Caco-2 (cell line): ENCODE measurements at regions not wholly inside any gene's neighbourhood (a gene's known extent, or its start where the extent isn't known, plus 50 kb on each side); places are given as distances from the start of the nearest gene placed in this dataset.
"Not testable (repeated sequence)": the region's sequence is repeated elsewhere in the genome, so short reads cannot be mapped to it uniquely, and the experiment has no call there.

Experiments used
- BruUV-seq: library from RNA; stranded (reverse); fragments of 400-500 nt; replicated peaks from 2 replicates; lab custom pipeline; 2021; lab: Mats Ljungman, UMichigan
- CTCF ChIA-PET: fragments of 300-600 bp; sonication (Branson Sonifier 250); formaldehyde crosslinking; loops from one replicate; lab custom pipeline; 2022; ENCODE audit warnings: antibody characterized with exemption; lab: Charles Lee
- POLR2A ChIA-PET: fragments of 300-600 bp; sonication (Branson Sonifier 250); formaldehyde crosslinking; loops from one replicate; lab custom pipeline; 2022; ENCODE audit warnings: antibody characterized with exemption; lab: Charles Lee
- DNase-seq, 2 experiments: peaks; one replicate each; pipeline versions ENCODE4 v3.0.0 to v3.0.0-alpha.2; 2020 to 2022
- H3K27me3 ChIP-seq: replicated peaks from 2 replicates; pipeline ENCODE4 v1.6.0; 2011; ENCODE audit warnings: low read length; ENCODE audit not compliant: control insufficient read depth, insufficient read depth
- H3K36me3 ChIP-seq: 2 replicates; pipeline ENCODE4 v1.5.1; 2011; ENCODE audit warnings: low read length; ENCODE audit not compliant: control insufficient read depth, insufficient read depth
- H3K4me1 ChIP-seq: fragments of 250-450 bp; sonication (Bioruptor Pico); 2 replicates; pipeline ENCODE4 v1.5.1; 2020; ENCODE audit warnings: mild to moderate bottlenecking
- H3K4me3 ChIP-seq: 2 replicates; pipeline ENCODE4 v1.5.1; 2011; ENCODE audit warnings: low read depth, mild to moderate bottlenecking, control low read depth, low read length
- H3K9me3 ChIP-seq: fragments of 250-450 bp; sonication (Bioruptor Pico); 2 replicates; pipeline ENCODE4 v1.5.1; 2020; ENCODE audit warnings: mild to moderate bottlenecking, moderate library complexity
- H3K27ac Mint-ChIP-seq: one replicate; pipeline ENCODE4 v1.8.0; 2022; ENCODE audit warnings: mixed read lengths; ENCODE audit not compliant: unreplicated experiment
- H3K27me3 Mint-ChIP-seq: one replicate; pipeline ENCODE4 v1.8.0; 2022; ENCODE audit warnings: mixed read lengths; ENCODE audit not compliant: insufficient read depth, unreplicated experiment
- H3K36me3 Mint-ChIP-seq: one replicate; pipeline ENCODE4 v1.8.0; 2022; ENCODE audit warnings: mild to moderate bottlenecking, mixed read lengths; ENCODE audit not compliant: insufficient read depth, unreplicated experiment
- H3K4me1 Mint-ChIP-seq: one replicate; pipeline ENCODE4 v1.8.0; 2022; ENCODE audit warnings: low read depth, mixed read lengths; ENCODE audit not compliant: unreplicated experiment
- H3K4me3 Mint-ChIP-seq: one replicate; pipeline ENCODE4 v1.8.0; 2022; ENCODE audit warnings: mild to moderate bottlenecking, moderate library complexity, mixed read lengths; ENCODE audit not compliant: unreplicated experiment
- H3K9me3 Mint-ChIP-seq: one replicate; pipeline ENCODE4 v1.8.0; 2022; ENCODE audit warnings: mixed read lengths; ENCODE audit not compliant: unreplicated experiment
- CTCF ChIP-seq, 2 experiments: fragments of 200-600 bp in 1 of 2; IDR thresholded peaks; 1 replicate in 1 of 2; 2 replicates in 1 of 2; pipeline versions ENCODE4 v1.5.1 to v1.8.0; 2011 to 2022; ENCODE audit warnings: antibody characterized with exemption in 1 of 2, control low read depth in 1 of 2, inconsistent platforms in 1 of 2, low read depth in 1 of 2, low read length in 1 of 2, mild to moderate bottlenecking in 1 of 2, moderate library complexity in 1 of 2; ENCODE audit not compliant: insufficient read depth in 1 of 2, severe bottlenecking in 1 of 2, unreplicated experiment in 1 of 2
- intact Hi-C: fragments of 100-400 bp; cut with micrococcal nuclease; formaldehyde crosslinking; loops from one replicate; pipeline ENCODE4 v1.10.0; 2022; ENCODE audit not compliant: unreplicated experiment

- intact Hi-C loops = loop anchor here (5.0 kb wide), 1 partner anchor 97 kb away; no protein-coding TSS in a partner anchor
- no peak for DNase-seq
Measured at GRCh38 chr6:78533876-78534275, 333.5 kb upstream of the IRAK1BP1 start.

DNA sequence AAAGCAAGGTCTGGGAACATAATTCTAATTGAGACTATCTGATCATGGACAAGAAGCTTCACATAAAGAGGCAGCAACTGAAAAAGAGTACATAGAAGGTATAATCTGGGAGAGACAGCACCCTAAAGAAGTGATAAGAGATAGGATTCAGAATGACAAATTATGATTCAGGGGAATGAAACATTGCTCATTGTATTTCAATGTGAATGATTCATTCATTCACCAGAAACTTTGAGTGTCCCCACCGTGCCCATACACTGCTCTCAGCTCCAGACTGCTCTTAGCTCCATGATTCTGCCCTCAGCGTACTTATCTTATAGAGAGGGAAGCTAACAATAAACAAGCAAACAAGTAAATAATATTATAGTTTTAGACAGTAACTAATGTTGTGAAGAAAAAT, 329.3 kb upstream of the IRAK1BP1 start:
- ChIA-PET CTCF (no interaction called here), POLR2A (no interaction called here)
- Histone ChIP-seq H3K9me3 (no peaks in the 10 kb centered on the region), H3K4me3 (no peak overlapping the region), H3K4me1 (no peaks in the 10 kb centered on the region), H3K27me3 (no peaks in the 10 kb centered on the region), H3K36me3 (no peaks in the 10 kb centered on the region)
- Mint-ChIP-seq H3K27ac (no peak overlapping the region), H3K36me3 (no peaks in the 10 kb centered on the region), H3K9me3 (no peaks in the 10 kb centered on the region), H3K4me1 (no peaks in the 10 kb centered on the region), H3K27me3 (no peaks in the 10 kb centered on the region), H3K4me3 (no peak overlapping the region)
- BruUV-seq = no TSS peak
- intact Hi-C loops = no loop called here
- TF ChIP-seq CTCF (IDR thresholded peaks at IDR 0.05; ENCODE audit: insufficient read depth in 1 of 2, low read depth in 1 of 2, low read length in 1 of 2, severe bottlenecking in 1 of 2, unreplicated experiment in 1 of 2) = no peak
- no peak for DNase-seq

More at GRCh38 chr6:78533876-78534275, 333.5 kb upstream of the IRAK1BP1 start:
- Histone ChIP-seq H3K27me3 (no peaks in the 10 kb centered on the region), H3K4me3 (no peak overlapping the region), H3K4me1 (no peaks in the 10 kb centered on the region), H3K9me3 (no peaks in the 10 kb centered on the region), H3K36me3 (no peaks in the 10 kb centered on the region)
- BruUV-seq = no TSS peak
- no peak overlapping the region for H3K27ac Mint-ChIP-seq
- H3K9me3 Mint-ChIP-seq = no peaks in the 10 kb centered on the region
- no peak overlapping the region for H3K4me3 Mint-ChIP-seq
- POLR2A ChIA-PET = no interaction called here
- H3K4me1 Mint-ChIP-seq = no peaks in the 10 kb centered on the region
- CTCF ChIA-PET = no interaction called here
- no peaks in the 10 kb centered on the region for H3K27me3 Mint-ChIP-seq
- H3K36me3 Mint-ChIP-seq = no peaks in the 10 kb centered on the region
- no peak for TF ChIP-seq CTCF (IDR thresholded peaks at IDR 0.05; ENCODE audit: insufficient read depth in 1 of 2, low read depth in 1 of 2, low read length in 1 of 2, severe bottlenecking in 1 of 2, unreplicated experiment in 1 of 2)

GRCh38 chr6:78547636-78548035, 319.7 kb upstream of the IRAK1BP1 start:
- H3K36me3 ChIP-seq, H3K4me3 Mint-ChIP-seq, H3K27me3 Mint-ChIP-seq, H3K36me3 Mint-ChIP-seq, H3K9me3 ChIP-seq, H3K4me1 ChIP-seq, BruUV-seq, DNase-seq, H3K27me3 ChIP-seq, POLR2A ChIA-PET, H3K9me3 Mint-ChIP-seq, H3K27ac Mint-ChIP-seq, H3K4me3 ChIP-seq, CTCF ChIA-PET, H3K4me1 Mint-ChIP-seq, intact Hi-C loops: not testable (repeated sequence)

GRCh38 chr6:78551361-78551760, 316.0 kb upstream of the IRAK1BP1 start:
- Mint-ChIP-seq H3K4me1 (no peaks in the 10 kb centered on the region), H3K36me3 (no peaks in the 10 kb centered on the region), H3K27me3 (no peaks in the 10 kb centered on the region), H3K27ac (no peak overlapping the region), H3K4me3 (no peak overlapping the region), H3K9me3 (peaks cover 27% of the 10 kb centered on the region)
- DNase-seq = no peak
- H3K4me1 ChIP-seq = no peaks in the 10 kb centered on the region
- H3K27me3 ChIP-seq = no peaks in the 10 kb centered on the region
- peaks cover 3% of the 10 kb centered on the region; the same call in 1 of the 2 replicates for H3K9me3 ChIP-seq
- CTCF ChIA-PET = no interaction called here
- no TSS peak for BruUV-seq
- no peaks in the 10 kb centered on the region for H3K36me3 ChIP-seq
- intact Hi-C loops = no loop called here
- H3K4me3 ChIP-seq = no peak overlapping the region
- POLR2A ChIA-PET = no interaction called here
- TF ChIP-seq CTCF (IDR thresholded peaks at IDR 0.05; ENCODE audit: insufficient read depth in 1 of 2, low read depth in 1 of 2, low read length in 1 of 2, severe bottlenecking in 1 of 2, unreplicated experiment in 1 of 2) = no peak
